GM19035 (cell line): ENCODE measurements at regions not wholly inside any gene's neighbourhood (a gene's known extent, or its start where the extent isn't known, plus 50 kb on each side); places are given as distances from the start of the nearest gene placed in this dataset.
"Not testable (repeated sequence)": the region's sequence is repeated elsewhere in the genome, so short reads cannot be mapped to it uniquely, and the experiment has no call there.

Experiments used
- ATAC-seq: cut with Tn5 transposase; IDR thresholded peaks from one replicate; pipeline ENCODE4 v1.9.1; 2021; ENCODE audit not compliant: unreplicated experiment

DNA sequence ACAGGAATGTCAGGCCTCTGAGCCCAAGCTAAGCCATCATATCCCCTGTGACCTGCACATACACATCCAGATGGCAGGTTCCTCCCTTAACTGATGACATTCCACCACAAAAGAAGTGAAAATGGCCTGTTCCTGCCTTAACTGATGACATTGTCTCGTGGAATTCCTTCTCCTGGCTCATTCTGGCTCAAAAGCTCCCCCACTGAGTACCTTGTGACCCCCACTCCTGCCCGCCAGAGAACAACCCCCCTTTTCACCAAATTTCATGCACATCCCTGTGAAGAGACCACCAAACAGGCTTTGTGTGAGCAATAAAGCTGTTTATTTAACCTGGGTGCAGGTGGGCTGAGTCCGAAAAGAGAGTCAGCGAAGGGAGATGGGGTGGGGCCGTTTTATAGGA, 447.4 kb downstream of the FGF13 start:
- ATAC-seq: not testable (repeated sequence)

DNA sequence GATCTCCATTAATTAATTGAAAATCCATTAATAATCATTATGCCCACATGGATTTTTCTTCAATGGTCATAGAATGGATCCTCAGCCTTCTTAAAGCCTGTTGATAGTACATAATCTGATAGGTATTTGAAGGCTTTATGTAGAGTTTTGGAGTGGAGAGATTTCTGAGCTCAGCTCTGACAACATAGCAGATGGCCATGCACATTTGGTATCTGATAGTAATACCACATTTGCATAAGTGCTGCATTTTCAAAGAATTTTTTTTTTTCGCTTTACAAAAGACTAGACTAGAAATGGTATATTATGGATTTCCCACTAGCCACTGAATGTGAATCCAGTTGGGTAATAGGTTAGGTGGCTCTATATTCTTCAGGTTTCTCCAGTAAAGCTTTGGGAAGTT, 440.6 kb downstream of the FGF13 start:
- ATAC-seq: no peak

GRCh38 chrX:138282598-138283150, 428.8 kb downstream of the FGF13 start:
- not testable (repeated sequence) for ATAC-seq

GRCh38 chrX:138287205-138287877, 424.2 kb downstream of the FGF13 start:
- ATAC-seq: no peak

- no peak for ATAC-seq
Observed at GRCh38 chrX:138294951-138295350, 416.6 kb downstream of the FGF13 start.

DNA sequence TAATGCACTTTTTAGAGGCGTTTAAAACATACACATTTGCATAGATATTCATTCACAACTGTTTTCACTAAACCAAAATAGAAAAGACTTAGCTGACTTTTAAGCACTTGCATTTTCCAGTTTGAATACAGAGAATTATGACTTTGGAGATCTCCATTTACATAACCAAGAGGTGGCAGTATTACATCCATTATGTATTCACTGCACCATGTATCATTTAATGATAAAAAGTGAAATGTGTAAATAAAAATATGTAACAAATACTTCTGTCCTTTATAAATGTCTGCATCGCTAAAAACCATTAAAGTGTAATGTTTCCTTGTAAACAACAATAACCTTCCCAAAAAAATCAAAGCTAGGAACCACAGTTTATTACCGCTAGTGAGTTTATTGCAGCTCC, 413.2 kb downstream of the FGF13 start:
- ATAC-seq: no peak

DNA sequence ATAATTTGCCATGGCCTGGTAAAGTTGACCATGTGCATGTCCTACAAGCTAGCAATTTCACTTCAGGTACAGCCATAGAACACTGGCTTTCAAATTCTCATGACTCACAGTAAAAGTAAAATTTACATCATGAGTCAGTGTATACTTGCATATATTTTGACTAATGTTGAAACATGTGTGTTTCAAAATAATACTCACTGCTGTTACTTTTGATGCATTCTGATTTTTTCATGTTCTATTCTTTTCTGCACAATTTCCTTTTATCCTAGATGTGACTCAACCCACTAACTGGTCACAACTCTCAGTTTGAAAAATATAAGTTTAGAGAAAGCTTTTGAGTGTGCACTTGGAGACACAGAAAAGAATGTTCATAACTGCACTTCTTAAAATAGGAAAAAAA, 365.7 kb downstream of the FGF13 start:
- no peak for ATAC-seq

GRCh38 chrX:138349351-138349750, 362.2 kb downstream of the FGF13 start:
- no peak for ATAC-seq

DNA sequence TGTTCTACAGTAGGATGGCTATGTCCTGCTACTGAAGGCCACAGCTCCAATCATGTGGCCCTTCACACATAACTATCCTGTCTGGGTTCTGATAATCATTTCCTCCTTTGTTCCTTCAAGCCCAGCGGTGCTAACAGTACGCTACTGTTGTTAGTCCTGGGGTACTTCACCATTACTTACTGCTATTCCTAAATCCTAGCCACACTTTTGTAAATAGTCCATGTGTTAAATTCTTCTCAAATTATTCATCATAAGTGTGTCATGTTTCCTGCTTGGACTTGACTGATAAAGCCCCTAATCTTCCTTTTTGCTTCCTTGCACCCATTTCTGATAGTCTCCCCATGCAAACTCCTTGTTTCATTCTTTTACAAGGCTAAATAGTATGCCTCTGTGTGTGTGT, 332.6 kb downstream of the FGF13 start:
- no peak for ATAC-seq

GRCh38 chrX:138408101-138408500, 303.4 kb downstream of the FGF13 start:
- no peak for ATAC-seq

- ATAC-seq: no peak
Observed at GRCh38 chrX:138411048-138411447, 300.5 kb downstream of the FGF13 start.
